Upper lobe of right lung (tissue), 1 donor: ENCODE measurements at regions not wholly inside any gene's neighbourhood (a gene's known extent, or its start where the extent isn't known, plus 50 kb on each side); places are given as distances from the start of the nearest gene placed in this dataset.

Experiments
- ATAC-seq: fragments of 200-7000 bp; cut with Tn5 transposase; one replicate; pipeline ENCODE4 v1.9.1; 2020; ENCODE audit warnings: mild to moderate bottlenecking, moderate library complexity
- DNase-seq: peaks from one replicate; pipeline ENCODE4 v3.0.0-alpha.2; 2020
- H3K27ac ChIP-seq: fragments of 200-600 bp; one replicate; pipeline ENCODE4 v1.8.0; 2022
- H3K27me3 ChIP-seq: fragments of 200-600 bp; one replicate; pipeline ENCODE4 v1.8.0; 2022; ENCODE audit warnings: mild to moderate bottlenecking
- H3K36me3 ChIP-seq: fragments of 200-600 bp; one replicate; pipeline ENCODE4 v1.8.0; 2022
- H3K4me1 ChIP-seq: fragments of 200-600 bp; one replicate; pipeline ENCODE4 v1.8.0; 2022
- H3K4me3 ChIP-seq: fragments of 200-600 bp; one replicate; pipeline ENCODE4 v1.8.0; 2022; ENCODE audit warnings: mild to moderate bottlenecking
- H3K9me3 ChIP-seq: fragments of 200-600 bp; one replicate; pipeline ENCODE4 v1.8.0; 2022
- CTCF ChIP-seq: fragments of 200-600 bp; IDR thresholded peaks from one replicate; pipeline ENCODE4 v1.8.0; 2022; ENCODE audit warnings: antibody characterized with exemption
- intact Hi-C: fragments of 100-400 bp; cut with DNase I; formaldehyde crosslinking; loops from one replicate; pipeline ENCODE4 v1.11.0; 2022
- donor health status: DM: no; HTN: yes; CAD: no; lungs with severe emphysema.

GRCh38 chr10:42934842-42935241, 142.0 kb upstream of the RET start:
- DNase-seq (no peak), ATAC-seq (no peak)
- intact Hi-C loops = no loop called here
- Histone ChIP-seq H3K27ac (no peak overlapping the region), H3K4me3 (no peak overlapping the region), H3K36me3 (no peaks in the 10 kb centered on the region), H3K9me3 (no peaks in the 10 kb centered on the region), H3K4me1 (peaks cover 12% of the 10 kb centered on the region), H3K27me3 (peaks cover 53% of the 10 kb centered on the region)
- TF ChIP-seq CTCF = no peak

GRCh38 chr10:42935466-42935865, 141.4 kb upstream of the RET start:
- H3K4me3 ChIP-seq = no peak overlapping the region
- peaks cover 47% of the 10 kb centered on the region for H3K27me3 ChIP-seq
- no peaks in the 10 kb centered on the region for H3K9me3 ChIP-seq
- no peak overlapping the region for H3K27ac ChIP-seq
- peaks cover 12% of the 10 kb centered on the region for H3K4me1 ChIP-seq
- DNase-seq (no peak), ATAC-seq (no peak)
- no peaks in the 10 kb centered on the region for H3K36me3 ChIP-seq
- intact Hi-C loops = no loop called here
- no peak for TF ChIP-seq CTCF

- intact Hi-C loops = no loop called here
- H3K4me3 ChIP-seq = no peak overlapping the region
- ATAC-seq (no peak), DNase-seq (no peak)
- no peak for TF ChIP-seq CTCF
- H3K36me3 ChIP-seq = no peaks in the 10 kb centered on the region
- H3K27me3 ChIP-seq = peaks cover 38% of the 10 kb centered on the region
- H3K4me1 ChIP-seq = peaks cover 12% of the 10 kb centered on the region
- no peaks in the 10 kb centered on the region for H3K9me3 ChIP-seq
- H3K27ac ChIP-seq = no peak overlapping the region
Observed at GRCh38 chr10:42936580-42936979, 140.3 kb upstream of the RET start.

GRCh38 chr10:42937048-42937447, 139.8 kb upstream of the RET start:
- Histone ChIP-seq H3K27me3 (peaks cover 33% of the 10 kb centered on the region), H3K4me1 (peaks cover 12% of the 10 kb centered on the region), H3K4me3 (no peak overlapping the region), H3K36me3 (no peaks in the 10 kb centered on the region), H3K27ac (no peak overlapping the region), H3K9me3 (no peaks in the 10 kb centered on the region)
- no peak for ATAC-seq
- DNase-seq = no peak
- intact Hi-C loops = no loop called here
- TF ChIP-seq CTCF = no peak

- Histone ChIP-seq H3K4me3 (no peak overlapping the region), H3K27me3 (peaks cover 27% of the 10 kb centered on the region), H3K36me3 (no peaks in the 10 kb centered on the region), H3K9me3 (no peaks in the 10 kb centered on the region), H3K4me1 (peaks cover 12% of the 10 kb centered on the region), H3K27ac (no peak overlapping the region)
- no peak for TF ChIP-seq CTCF
- no peak for ATAC-seq
- intact Hi-C loops = no loop called here
- no peak for DNase-seq
Observed at GRCh38 chr10:42937649-42938180, 139.2 kb upstream of the RET start.

GRCh38 chr10:42938351-42938750, 138.5 kb upstream of the RET start:
- DNase-seq (no peak), ATAC-seq (no peak)
- H3K4me1 ChIP-seq = peaks cover 6% of the 10 kb centered on the region
- peaks cover 20% of the 10 kb centered on the region for H3K27me3 ChIP-seq
- no peak for TF ChIP-seq CTCF
- intact Hi-C loops = no loop called here
- H3K4me3 ChIP-seq = no peak overlapping the region
- no peaks in the 10 kb centered on the region for H3K9me3 ChIP-seq
- H3K27ac ChIP-seq = no peak overlapping the region
- H3K36me3 ChIP-seq = no peaks in the 10 kb centered on the region
